ENCODE measurements at regions not wholly inside any gene's neighbourhood (a gene's known extent, or its start where the extent isn't known, plus 50 kb on each side); places are given as distances from the start of the nearest gene placed in this dataset.

- TF ChIP-seq EZH2phosphoT487 (IDR thresholded peaks at IDR 0.05; ENCODE audit: insufficient read depth, low read depth): no peak
- TF ChIP-seq EZH2 (IDR thresholded peaks at IDR 0.05; ENCODE audit: insufficient read depth, poor library complexity, severe bottlenecking): no peak
Measured at GRCh38 chr15:93983526-93983925, 247.8 kb upstream of the MCTP2 start.
